HG03378 (cell line): ENCODE measurements at regions not wholly inside any gene's neighbourhood (a gene's known extent, or its start where the extent isn't known, plus 50 kb on each side); places are given as distances from the start of the nearest gene placed in this dataset.
A peak's percentile ranks its signal among the peaks of the same experiment; 100 is the strongest.
"Not testable (repeated sequence)": the region's sequence is repeated elsewhere in the genome, so short reads cannot be mapped to it uniquely, and the experiment has no call there.

Source experiments
- ATAC-seq: cut with Tn5 transposase; IDR thresholded peaks from one replicate; pipeline ENCODE4 v1.9.1; 2021; ENCODE audit warnings: mild to moderate bottlenecking, moderate library complexity; ENCODE audit not compliant: unreplicated experiment

- ATAC-seq = no peak
Measured at GRCh38 chr14:39734306-39734705, 302.1 kb upstream of the FBXO33 start.

GRCh38 chr14:39733741-39734140 lies 301.5 kb upstream of the FBXO33 start:
- ATAC-seq = peak; percentile 66

- ATAC-seq = peak; percentile 46
Measured at GRCh38 chr14:39731912-39732311, 299.7 kb upstream of the FBXO33 start.

- ATAC-seq = peak; percentile 49
Measured at GRCh38 chr14:39726563-39726962, 294.3 kb upstream of the FBXO33 start.

- ATAC-seq = no peak
Measured at GRCh38 chr14:39722547-39723273, 290.5 kb upstream of the FBXO33 start.

- no peak for ATAC-seq
Measured at GRCh38 chr14:39716987-39717570, 284.8 kb upstream of the FBXO33 start.

GRCh38 chr14:39712293-39712999 lies 280.2 kb upstream of the FBXO33 start:
- no peak for ATAC-seq

- no peak for ATAC-seq
Measured at GRCh38 chr14:39704594-39704993, 272.4 kb upstream of the FBXO33 start.

- no peak for ATAC-seq
Measured at GRCh38 chr14:39694341-39694740, 262.1 kb upstream of the FBXO33 start.

GRCh38 chr14:39683691-39684260 lies 251.5 kb upstream of the FBXO33 start:
- no peak for ATAC-seq

GRCh38 chr14:39682582-39682981 lies 250.3 kb upstream of the FBXO33 start:
- no peak for ATAC-seq

GRCh38 chr14:39681782-39682399 lies 249.7 kb upstream of the FBXO33 start:
- no peak for ATAC-seq

GRCh38 chr14:39680777-39681176 lies 248.5 kb upstream of the FBXO33 start:
- peak; percentile 92 for ATAC-seq

- no peak for ATAC-seq
Measured at GRCh38 chr14:39673734-39674133, 241.5 kb upstream of the FBXO33 start.

- ATAC-seq = no peak
Measured at GRCh38 chr14:39673270-39673711, 241.1 kb upstream of the FBXO33 start.

- no peak for ATAC-seq
Measured at GRCh38 chr14:39668449-39668848, 236.2 kb upstream of the FBXO33 start.

GRCh38 chr14:39666386-39666785 lies 234.2 kb upstream of the FBXO33 start:
- ATAC-seq = no peak

GRCh38 chr14:39665075-39665475 lies 232.8 kb upstream of the FBXO33 start:
- ATAC-seq = no peak

GRCh38 chr14:39664646-39665045 lies 232.4 kb upstream of the FBXO33 start:
- ATAC-seq = no peak

- peak; percentile 97 for ATAC-seq
Measured at GRCh38 chr14:39641224-39641623, 209.0 kb upstream of the FBXO33 start.

GRCh38 chr14:39639009-39639408 lies 206.8 kb upstream of the FBXO33 start:
- ATAC-seq = not testable (repeated sequence)
